ENCODE measurements at regions not wholly inside any gene's neighbourhood (a gene's known extent, or its start where the extent isn't known, plus 50 kb on each side); places are given as distances from the start of the nearest gene placed in this dataset.

GRCh38 chr1:230494026-230494425 is 67.9 kb upstream of the PGBD5 start:
- Histone ChIP-seq H3K4me2 (ENCODE audit: low read length) (no peak overlapping the region), H2AFZ (ENCODE audit: low read depth, low read length) (no peak overlapping the region), H3K4me3 (ENCODE audit: low read length) (no peak overlapping the region), H3K36me3 (replicated peaks; ENCODE audit: low read depth, low read length) (no peaks in the 10 kb centered on the region), H3K27ac (ENCODE audit: low read length) (no peak overlapping the region), H3K79me2 (ENCODE audit: low read length) (no peaks in the 10 kb centered on the region), H3K27me3 (ENCODE audit: low read depth, low read length) (peaks cover 26% of the 10 kb centered on the region), H4K20me1 (ENCODE audit: insufficient read depth, low read length) (no peaks in the 10 kb centered on the region), H3K4me1 (ENCODE audit: low read length) (no peaks in the 10 kb centered on the region), H3K9ac (ENCODE audit: low read length) (no peak overlapping the region), H3K9me3 (ENCODE audit: insufficient read depth, low read length) (no peaks in the 10 kb centered on the region)
- TF ChIP-seq EZH2phosphoT487 (IDR thresholded peaks at IDR 0.05; ENCODE audit: low read depth) (no peak), CTCF (IDR thresholded peaks at IDR 0.05; ENCODE audit: low read depth, low read length) (no peak)

GRCh38 chr1:230493264-230493663 is 67.1 kb upstream of the PGBD5 start:
- H3K9ac ChIP-seq (ENCODE audit: low read length): no peak overlapping the region
- H3K4me1 ChIP-seq (ENCODE audit: low read length): no peaks in the 10 kb centered on the region
- no peaks in the 10 kb centered on the region for H3K79me2 ChIP-seq (ENCODE audit: low read length)
- H3K27me3 ChIP-seq (ENCODE audit: low read depth, low read length): peaks cover 26% of the 10 kb centered on the region
- no peaks in the 10 kb centered on the region for H4K20me1 ChIP-seq (ENCODE audit: insufficient read depth, low read length)
- no peaks in the 10 kb centered on the region for H3K9me3 ChIP-seq (ENCODE audit: insufficient read depth, low read length)
- H3K36me3 ChIP-seq (replicated peaks; ENCODE audit: low read depth, low read length): no peaks in the 10 kb centered on the region
- no peak overlapping the region for H2AFZ ChIP-seq (ENCODE audit: low read depth, low read length)
- no peak overlapping the region for H3K4me2 ChIP-seq (ENCODE audit: low read length)
- H3K27ac ChIP-seq (ENCODE audit: low read length): no peak overlapping the region
- no peak for TF ChIP-seq CTCF (IDR thresholded peaks at IDR 0.05; ENCODE audit: low read depth, low read length)
- TF ChIP-seq EZH2phosphoT487 (IDR thresholded peaks at IDR 0.05; ENCODE audit: low read depth): no peak
- no peak overlapping the region for H3K4me3 ChIP-seq (ENCODE audit: low read length)

- Histone ChIP-seq H3K4me3 (ENCODE audit: low read length) (no peak overlapping the region), H4K20me1 (ENCODE audit: insufficient read depth, low read length) (no peaks in the 10 kb centered on the region), H3K27me3 (ENCODE audit: low read depth, low read length) (peaks cover 15% of the 10 kb centered on the region), H3K4me2 (ENCODE audit: low read length) (no peak overlapping the region), H2AFZ (ENCODE audit: low read depth, low read length) (no peak overlapping the region), H3K79me2 (ENCODE audit: low read length) (no peaks in the 10 kb centered on the region), H3K4me1 (ENCODE audit: low read length) (no peaks in the 10 kb centered on the region), H3K27ac (ENCODE audit: low read length) (no peak overlapping the region), H3K9ac (ENCODE audit: low read length) (no peak overlapping the region), H3K36me3 (replicated peaks; ENCODE audit: low read depth, low read length) (no peaks in the 10 kb centered on the region), H3K9me3 (ENCODE audit: insufficient read depth, low read length) (no peaks in the 10 kb centered on the region)
- TF ChIP-seq CTCF (IDR thresholded peaks at IDR 0.05; ENCODE audit: low read depth, low read length) (no peak), EZH2phosphoT487 (IDR thresholded peaks at IDR 0.05; ENCODE audit: low read depth) (no peak)
These were observed 64.3 kb upstream of the PGBD5 start for GRCh38 chr1:230490436-230490835.

DNA sequence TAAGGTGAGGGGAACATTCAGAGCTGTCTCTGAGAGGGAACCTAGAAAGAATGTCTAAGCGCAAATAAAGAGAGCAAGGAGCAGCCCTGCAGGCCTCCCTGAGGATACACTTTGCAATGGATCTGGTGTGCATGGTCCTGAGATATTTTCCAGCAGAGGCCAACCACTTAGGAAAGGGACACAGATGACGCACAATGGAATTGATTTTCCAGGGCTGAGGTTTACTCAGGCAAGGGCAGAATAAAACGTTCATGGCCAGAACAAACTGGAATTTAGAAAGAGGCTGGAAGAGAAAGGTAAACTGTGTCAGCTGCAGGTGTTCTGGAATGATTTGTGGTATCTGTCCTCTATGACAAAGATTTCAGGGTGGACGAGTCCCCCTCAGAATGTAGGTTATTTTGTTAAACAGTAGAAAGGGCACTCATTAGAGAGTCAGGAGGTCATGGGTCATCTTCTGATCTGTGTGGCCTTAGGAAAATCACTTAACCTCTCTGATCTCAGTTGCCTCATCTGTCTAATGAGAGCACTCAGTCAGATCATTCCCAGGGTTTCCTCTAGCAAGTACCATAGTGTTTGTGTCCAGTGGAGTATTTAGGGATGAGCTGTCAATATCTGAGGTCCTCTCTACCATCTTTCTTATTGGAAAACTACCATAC is 61.8 kb upstream of the PGBD5 start:
- Histone ChIP-seq H3K4me1 (ENCODE audit: low read length) (no peaks in the 10 kb centered on the region), H3K79me2 (ENCODE audit: low read length) (no peaks in the 10 kb centered on the region), H3K36me3 (replicated peaks; ENCODE audit: low read depth, low read length) (no peaks in the 10 kb centered on the region), H3K9ac (ENCODE audit: low read length) (no peak overlapping the region), H3K4me2 (ENCODE audit: low read length) (no peak overlapping the region), H2AFZ (ENCODE audit: low read depth, low read length) (no peak overlapping the region), H3K9me3 (ENCODE audit: insufficient read depth, low read length) (no peaks in the 10 kb centered on the region), H3K27me3 (ENCODE audit: low read depth, low read length) (peaks cover 8% of the 10 kb centered on the region), H3K4me3 (ENCODE audit: low read length) (no peak overlapping the region), H3K27ac (ENCODE audit: low read length) (no peak overlapping the region), H4K20me1 (ENCODE audit: insufficient read depth, low read length) (no peaks in the 10 kb centered on the region)
- no peak for TF ChIP-seq EZH2phosphoT487 (IDR thresholded peaks at IDR 0.05; ENCODE audit: low read depth)
- no peak for TF ChIP-seq CTCF (IDR thresholded peaks at IDR 0.05; ENCODE audit: low read depth, low read length)

All from OCI-LY3 (cell line).